Panc1 (cell line): ENCODE measurements at regions not wholly inside any gene's neighbourhood (a gene's known extent, or its start where the extent isn't known, plus 50 kb on each side); places are given as distances from the start of the nearest gene placed in this dataset.

Experiments used
- CTCF ChIP-seq: fragments of 450-650 bp; IDR thresholded peaks from 2 replicates; pipeline ENCODE4 v1.5.1; 2017; ENCODE audit warnings: mild to moderate bottlenecking
- POLR2AphosphoS5 ChIP-seq: IDR thresholded peaks from 2 replicates; pipeline ENCODE4 v1.6.1; 2012; ENCODE audit warnings: mild to moderate bottlenecking, low read depth, low read length, moderate library complexity

DNA sequence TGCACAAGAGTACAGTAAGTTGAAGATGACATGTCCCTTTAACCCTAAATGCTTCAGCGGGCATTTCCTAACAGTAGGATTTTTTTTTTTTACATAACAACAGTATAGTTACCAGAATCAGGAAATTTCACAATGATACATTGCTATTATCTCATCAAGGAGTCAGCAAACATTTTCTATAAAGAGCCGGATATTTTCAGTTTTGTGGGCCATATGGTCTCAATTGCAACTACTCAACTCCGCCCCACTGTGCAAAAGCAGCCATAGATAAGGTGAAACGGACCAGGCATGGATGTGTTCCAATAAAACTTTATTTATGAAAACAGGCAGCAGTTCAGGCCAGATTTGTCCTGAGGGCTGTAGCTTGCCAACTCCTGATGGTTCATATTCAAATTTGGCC, 130.6 kb downstream of the SMAD6 start:
- TF ChIP-seq CTCF (no peak), POLR2AphosphoS5 (no peak)
